IPS-18a (cell line): ENCODE measurements at regions not wholly inside any gene's neighbourhood (a gene's known extent, or its start where the extent isn't known, plus 50 kb on each side); places are given as distances from the start of the nearest gene placed in this dataset.

Experiments
- H3K27ac ChIP-seq: one replicate; pipeline ENCODE4 v1.5.1; 2013; ENCODE audit warnings: low read length
- H3K27me3 ChIP-seq: one replicate; pipeline ENCODE4 v1.6.1; 2013; ENCODE audit warnings: mild to moderate bottlenecking, low read length; ENCODE audit not compliant: control insufficient read depth, insufficient read depth
- H3K36me3 ChIP-seq: one replicate; pipeline ENCODE4 v1.6.1; 2013; ENCODE audit warnings: low read depth, low read length; ENCODE audit not compliant: control insufficient read depth
- H3K4me1 ChIP-seq: one replicate; pipeline ENCODE4 v1.6.1; 2013; ENCODE audit warnings: low read depth, low read length; ENCODE audit not compliant: control insufficient read depth
- H3K4me3 ChIP-seq: one replicate; pipeline ENCODE4 v1.5.1; 2013; ENCODE audit warnings: low read length
- H3K9ac ChIP-seq: one replicate; pipeline ENCODE4 v1.6.1; 2013; ENCODE audit warnings: mild to moderate bottlenecking, low read length, moderate library complexity
- H3K9me3 ChIP-seq: one replicate; pipeline ENCODE4 v1.6.1; 2013; ENCODE audit warnings: low read depth, low read length; ENCODE audit not compliant: control insufficient read depth

DNA sequence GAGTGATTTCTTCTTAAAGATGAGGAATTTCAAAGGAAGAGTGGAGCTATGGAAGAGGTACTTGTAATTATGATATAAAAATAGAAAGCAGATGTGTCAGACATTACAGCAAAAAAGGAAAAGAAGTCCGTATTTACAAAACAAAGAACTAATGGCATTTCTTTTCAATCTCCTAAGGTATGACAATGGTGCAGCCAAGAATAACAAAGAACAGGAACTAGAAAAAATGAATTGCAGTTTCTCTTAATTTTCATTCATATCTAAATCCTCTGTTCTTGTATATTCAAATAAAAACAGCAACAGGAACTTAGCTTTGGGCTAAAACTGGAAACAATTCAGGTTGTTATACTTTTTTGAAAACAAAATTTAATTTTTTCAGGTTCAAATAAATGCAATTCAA, 105.1 kb downstream of the SPRY1 start:
- Histone ChIP-seq H3K9me3 (peaks cover 13% of the 10 kb centered on the region), H3K27me3 (no peaks in the 10 kb centered on the region), H3K36me3 (no peaks in the 10 kb centered on the region), H3K27ac (no peak overlapping the region), H3K4me1 (peaks cover 33% of the 10 kb centered on the region), H3K9ac (no peak overlapping the region), H3K4me3 (no peak overlapping the region)

DNA sequence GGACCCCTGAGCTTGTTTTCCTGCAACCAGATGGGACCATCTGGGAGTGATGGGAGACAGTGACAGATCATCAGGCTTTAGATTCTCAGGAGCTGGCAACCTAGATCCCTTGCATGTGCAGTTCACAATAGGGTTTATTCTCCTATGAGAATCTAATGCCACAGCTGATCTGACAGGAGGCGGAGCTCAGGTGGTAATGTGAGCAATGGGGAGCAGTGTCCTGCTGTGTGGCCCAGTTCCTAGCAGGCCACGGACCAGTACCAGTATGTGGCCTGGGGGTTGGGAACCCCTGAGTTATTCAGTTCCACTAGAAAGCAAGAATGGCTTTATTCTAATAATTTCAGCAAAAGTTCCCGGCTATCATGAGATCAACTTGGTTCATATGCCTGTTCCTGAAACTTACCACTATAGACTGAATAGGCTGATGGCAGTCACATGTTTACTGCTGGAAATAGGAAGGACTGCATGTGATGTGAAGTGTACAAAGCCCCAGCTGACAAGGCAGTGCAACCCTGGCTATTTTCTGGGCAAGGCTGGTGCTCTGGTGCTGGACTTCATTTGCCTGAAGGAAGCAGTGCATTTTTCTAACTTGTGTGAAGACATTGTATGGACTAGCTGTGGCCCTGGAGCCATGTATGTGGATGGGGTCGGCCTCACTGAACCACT, 107.2 kb downstream of the SPRY1 start:
- peaks cover 13% of the 10 kb centered on the region for H3K9me3 ChIP-seq
- H3K36me3 ChIP-seq, result no peaks in the 10 kb centered on the region
- H3K9ac ChIP-seq, result no peak overlapping the region
- no peak overlapping the region for H3K27ac ChIP-seq
- H3K27me3 ChIP-seq, result no peaks in the 10 kb centered on the region
- H3K4me3 ChIP-seq, result no peak overlapping the region
- H3K4me1 ChIP-seq, result peaks cover 41% of the 10 kb centered on the region

DNA sequence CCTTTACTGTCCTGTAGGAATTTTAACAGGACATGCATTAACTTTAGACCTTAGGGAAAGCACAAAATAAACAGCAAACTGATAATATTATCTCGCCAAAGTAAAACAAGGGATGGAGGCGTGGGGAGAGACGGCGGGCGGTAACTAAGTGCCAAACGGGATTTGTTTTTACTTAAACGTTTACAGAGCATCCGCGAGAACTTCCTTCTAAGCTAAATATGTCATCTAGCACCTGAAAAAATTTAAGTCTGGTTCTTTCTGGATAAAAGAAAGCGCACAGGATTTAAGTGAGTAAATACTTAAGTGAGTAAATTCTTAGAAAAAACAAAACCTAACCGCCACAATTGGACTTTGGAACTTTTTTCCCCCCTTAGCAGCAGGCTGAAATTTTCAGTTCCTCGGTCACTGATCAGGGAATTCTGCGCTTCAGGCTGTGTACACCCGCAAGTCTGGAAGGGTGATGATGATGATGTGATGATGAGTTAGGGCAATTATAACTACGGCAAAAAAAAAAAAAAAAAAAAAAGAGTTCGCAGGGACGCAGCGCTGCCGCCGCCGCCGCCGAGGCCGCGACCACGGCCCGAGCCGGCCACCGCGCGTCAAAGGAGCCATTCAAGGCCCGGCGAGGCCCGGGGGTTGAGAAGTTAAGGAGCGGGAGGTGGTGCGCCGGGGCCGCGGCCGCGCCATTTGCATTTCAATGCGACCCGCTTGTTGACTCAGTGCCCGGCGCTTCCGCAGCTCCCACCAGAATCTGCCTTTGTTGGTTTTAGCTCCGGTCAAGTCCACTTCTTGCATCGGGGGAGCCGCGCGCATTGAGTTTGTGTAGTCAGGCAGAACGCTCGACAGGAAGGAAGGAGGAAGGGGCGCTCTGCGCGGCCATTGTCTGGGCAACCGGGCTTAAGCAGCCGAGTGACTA, 108.8 kb downstream of the SPRY1 start:
- Histone ChIP-seq H3K4me3 (peak overlapping the region; percentile 74), H3K27me3 (no peaks in the 10 kb centered on the region), H3K9me3 (peaks cover 4% of the 10 kb centered on the region), H3K27ac (peak overlapping the region; percentile 96), H3K4me1 (peaks cover 41% of the 10 kb centered on the region), H3K9ac (peak overlapping the region; percentile 88), H3K36me3 (no peaks in the 10 kb centered on the region)

DNA sequence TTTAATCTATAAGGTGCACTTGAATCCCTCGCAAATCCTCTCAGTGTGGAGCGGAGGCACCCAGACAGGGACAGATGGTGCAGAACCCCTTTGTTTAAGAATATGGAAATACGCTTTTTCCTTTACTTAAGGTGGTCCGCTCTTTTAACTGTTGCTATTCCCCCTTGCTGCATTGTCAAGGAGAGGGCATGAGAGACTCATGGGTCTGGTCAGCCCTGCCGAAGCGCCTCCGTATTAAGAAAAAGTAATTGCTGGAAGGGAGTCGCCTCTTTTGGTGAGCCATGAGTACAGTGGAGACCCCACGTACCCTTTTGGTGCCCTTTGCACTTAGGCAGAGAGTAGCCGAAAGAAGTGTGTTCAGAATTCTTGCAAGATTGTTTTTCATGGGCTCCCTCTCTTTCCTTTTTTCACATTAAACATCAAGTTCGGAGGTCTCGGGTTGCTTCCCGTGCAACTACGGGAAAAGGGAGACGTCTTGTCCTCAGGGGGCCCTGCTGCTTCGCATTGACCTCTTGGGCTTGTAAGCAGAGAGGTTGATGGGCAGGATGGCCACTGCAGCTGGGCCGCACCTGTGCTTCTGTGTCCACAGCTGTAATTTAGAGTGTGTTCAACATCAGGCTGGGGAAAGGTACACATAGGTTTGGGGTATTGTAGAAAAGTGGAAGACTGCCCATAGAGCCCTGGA, 109.6 kb downstream of the SPRY1 start:
- peak overlapping the region; percentile 74 for H3K4me3 ChIP-seq
- no peaks in the 10 kb centered on the region for H3K27me3 ChIP-seq
- peak overlapping the region; percentile 88 for H3K9ac ChIP-seq
- no peaks in the 10 kb centered on the region for H3K36me3 ChIP-seq
- peak overlapping the region; percentile 96 for H3K27ac ChIP-seq
- H3K4me1 ChIP-seq, result peaks cover 41% of the 10 kb centered on the region
- no peaks in the 10 kb centered on the region for H3K9me3 ChIP-seq

DNA sequence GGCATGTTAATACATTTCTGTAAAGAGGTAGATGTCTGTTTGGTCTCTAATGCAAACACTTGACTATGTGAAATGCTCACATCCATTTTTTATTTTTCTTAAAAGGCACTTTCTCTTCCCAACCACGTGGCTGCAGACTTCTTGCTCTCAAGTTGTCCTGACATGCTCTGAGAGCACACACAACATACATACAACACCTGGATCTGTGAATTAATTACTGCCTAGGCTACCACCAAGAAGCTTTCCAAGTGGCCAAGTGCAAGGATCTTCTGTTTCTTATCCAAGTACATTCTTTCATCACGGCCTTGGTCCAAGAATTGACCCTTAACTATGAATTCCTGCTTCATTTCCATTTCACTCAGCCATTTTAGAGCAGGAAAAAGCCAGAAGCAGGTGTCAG, 110.8 kb downstream of the SPRY1 start:
- H3K4me3 ChIP-seq, result no peak overlapping the region
- H3K36me3 ChIP-seq, result no peaks in the 10 kb centered on the region
- no peaks in the 10 kb centered on the region for H3K27me3 ChIP-seq
- H3K27ac ChIP-seq, result no peak overlapping the region
- H3K4me1 ChIP-seq, result peaks cover 32% of the 10 kb centered on the region
- H3K9me3 ChIP-seq, result no peaks in the 10 kb centered on the region
- H3K9ac ChIP-seq, result no peak overlapping the region

DNA sequence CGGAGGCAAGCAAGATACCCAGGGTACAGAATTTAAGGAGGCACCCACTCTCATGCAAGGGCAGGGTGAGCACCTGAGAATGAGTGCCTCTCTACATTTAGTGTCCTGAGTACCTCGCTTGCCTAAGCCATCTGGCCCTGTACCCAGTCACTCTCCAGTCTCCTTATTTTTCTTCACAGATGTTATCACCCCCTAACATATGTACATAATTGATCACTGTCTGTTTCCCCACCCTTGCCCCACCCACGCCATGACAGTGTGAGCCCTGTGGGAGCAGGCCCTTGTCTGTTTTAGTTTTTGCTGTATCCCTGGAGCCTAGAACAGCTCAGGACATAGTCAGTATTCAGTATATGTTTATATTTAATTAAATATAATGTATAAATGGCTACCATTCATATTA, 113.6 kb downstream of the SPRY1 start:
- H3K27ac ChIP-seq, result no peak overlapping the region
- H3K36me3 ChIP-seq, result no peaks in the 10 kb centered on the region
- H3K27me3 ChIP-seq, result no peaks in the 10 kb centered on the region
- no peak overlapping the region for H3K9ac ChIP-seq
- no peaks in the 10 kb centered on the region for H3K9me3 ChIP-seq
- H3K4me3 ChIP-seq, result no peak overlapping the region
- H3K4me1 ChIP-seq, result peaks cover 19% of the 10 kb centered on the region

DNA sequence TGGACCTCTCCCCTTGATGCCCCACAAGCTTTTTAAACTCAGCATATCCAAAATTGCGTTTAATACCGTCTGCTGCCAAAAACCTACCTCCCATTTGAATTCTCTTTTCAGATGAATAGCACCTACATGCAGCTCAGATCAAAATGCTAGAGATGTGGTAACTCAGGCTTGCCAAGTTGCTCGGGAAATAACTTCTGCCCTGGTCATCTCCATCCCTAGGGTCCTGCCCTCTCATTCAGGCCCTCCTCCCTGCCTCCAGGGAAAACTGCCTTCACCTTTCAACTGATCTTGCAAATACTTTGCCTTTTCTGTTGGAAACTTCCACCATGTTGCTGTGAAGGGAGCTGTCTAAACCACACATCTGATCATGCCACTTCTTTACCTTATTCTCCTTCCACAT, 114.1 kb downstream of the SPRY1 start:
- Histone ChIP-seq H3K36me3 (no peaks in the 10 kb centered on the region), H3K4me1 (peaks cover 17% of the 10 kb centered on the region), H3K4me3 (no peak overlapping the region), H3K27me3 (no peaks in the 10 kb centered on the region), H3K9me3 (no peaks in the 10 kb centered on the region), H3K27ac (no peak overlapping the region), H3K9ac (no peak overlapping the region)

DNA sequence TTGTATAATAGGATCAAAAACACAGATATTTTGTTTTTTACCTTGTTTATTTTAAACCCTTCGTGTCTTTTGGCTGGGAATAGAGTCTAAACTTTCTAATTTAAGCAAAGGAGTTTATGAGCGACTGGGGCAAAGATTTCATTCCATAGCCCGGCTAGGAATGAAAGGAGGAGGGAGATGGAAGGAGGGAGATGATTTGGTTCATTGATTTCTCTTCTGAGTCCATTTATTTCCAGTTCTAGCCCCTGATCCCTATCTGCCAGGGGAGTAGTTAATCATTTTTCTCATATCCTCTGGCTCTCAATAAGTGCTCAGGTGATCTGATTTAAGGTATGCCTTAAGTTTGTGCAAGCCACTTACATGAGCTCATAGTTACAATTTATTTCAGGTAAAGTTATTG, 120.0 kb downstream of the SPRY1 start:
- no peaks in the 10 kb centered on the region for H3K36me3 ChIP-seq
- H3K9ac ChIP-seq, result no peak overlapping the region
- no peak overlapping the region for H3K27ac ChIP-seq
- H3K4me3 ChIP-seq, result no peak overlapping the region
- H3K4me1 ChIP-seq, result no peaks in the 10 kb centered on the region
- no peaks in the 10 kb centered on the region for H3K27me3 ChIP-seq
- no peaks in the 10 kb centered on the region for H3K9me3 ChIP-seq

DNA sequence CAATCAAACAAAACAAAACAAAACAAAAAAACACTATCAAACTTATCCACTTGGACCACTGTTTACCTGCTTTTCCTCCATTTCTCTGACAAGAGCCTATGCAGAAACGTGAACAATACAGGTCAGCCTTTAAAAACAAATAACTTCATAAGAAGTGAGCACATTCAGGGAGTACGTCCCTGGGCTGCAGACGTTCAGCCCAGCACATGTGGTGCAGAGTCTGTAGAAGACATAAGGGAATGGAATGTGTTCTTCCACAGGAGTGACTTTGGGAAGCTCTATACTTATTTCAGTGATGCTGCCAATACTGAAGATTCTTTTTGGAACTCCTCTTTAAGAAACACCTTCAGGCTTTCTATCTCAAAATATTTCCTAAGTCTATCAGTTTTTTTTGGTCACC, 120.6 kb downstream of the SPRY1 start:
- H3K27ac ChIP-seq, result no peak overlapping the region
- H3K27me3 ChIP-seq, result no peaks in the 10 kb centered on the region
- H3K4me3 ChIP-seq, result no peak overlapping the region
- peaks cover 3% of the 10 kb centered on the region for H3K4me1 ChIP-seq
- H3K9me3 ChIP-seq, result no peaks in the 10 kb centered on the region
- H3K36me3 ChIP-seq, result no peaks in the 10 kb centered on the region
- no peak overlapping the region for H3K9ac ChIP-seq

DNA sequence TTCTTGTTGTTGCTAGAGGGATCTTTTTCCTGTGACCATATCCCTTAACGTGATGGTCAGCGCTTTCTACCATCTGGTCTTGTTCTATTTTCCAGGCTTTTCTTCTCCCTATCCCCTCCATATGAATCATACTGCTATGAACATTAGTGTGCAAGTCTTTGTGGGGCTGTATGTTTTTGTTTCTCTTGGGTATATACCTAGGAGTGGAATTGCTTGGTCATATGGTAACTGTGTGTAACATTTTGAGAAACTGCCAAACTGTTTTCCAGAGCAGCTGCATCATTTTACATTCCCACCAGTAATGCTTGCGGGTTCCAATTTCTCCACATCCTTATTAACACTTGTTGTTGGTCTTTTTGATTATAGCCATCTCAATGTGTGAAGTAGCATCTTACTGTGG, 121.4 kb downstream of the SPRY1 start:
- Histone ChIP-seq H3K9ac (no peak overlapping the region), H3K4me3 (no peak overlapping the region), H3K27me3 (no peaks in the 10 kb centered on the region), H3K36me3 (no peaks in the 10 kb centered on the region), H3K27ac (no peak overlapping the region), H3K9me3 (no peaks in the 10 kb centered on the region), H3K4me1 (peaks cover 7% of the 10 kb centered on the region)

DNA sequence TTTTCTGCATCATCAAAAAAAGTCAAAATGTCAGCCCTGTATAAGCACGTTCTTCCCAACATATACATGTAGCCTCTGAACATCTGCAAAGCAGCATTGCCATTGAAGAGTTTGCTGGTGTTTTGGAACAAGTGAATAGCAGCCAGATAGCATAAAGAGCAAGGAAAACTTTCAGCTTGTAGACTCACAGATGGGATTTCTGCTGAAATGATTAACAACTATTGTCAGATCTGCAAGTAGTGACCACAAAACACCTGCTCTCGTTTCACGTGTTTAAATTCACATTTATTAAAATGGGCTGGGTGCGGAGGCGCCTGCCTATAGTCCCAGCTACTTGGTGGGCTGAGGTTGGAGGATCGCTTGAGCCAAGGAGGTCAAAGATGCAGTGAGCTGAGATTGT, 123.7 kb downstream of the SPRY1 start:
- peaks cover 7% of the 10 kb centered on the region for H3K4me1 ChIP-seq
- no peaks in the 10 kb centered on the region for H3K27me3 ChIP-seq
- H3K36me3 ChIP-seq, result no peaks in the 10 kb centered on the region
- H3K9ac ChIP-seq, result no peak overlapping the region
- H3K4me3 ChIP-seq, result no peak overlapping the region
- H3K9me3 ChIP-seq, result no peaks in the 10 kb centered on the region
- no peak overlapping the region for H3K27ac ChIP-seq
